Astrocyte (in vitro differentiated cells and primary cell): ENCODE measurements at regions not wholly inside any gene's neighbourhood (a gene's known extent, or its start where the extent isn't known, plus 50 kb on each side); places are given as distances from the start of the nearest gene placed in this dataset.

Experiments
- EZH2 ChIP-seq: IDR thresholded peaks from 2 replicates; pipeline ENCODE4 v1.6.1; 2012; ENCODE audit warnings: mild to moderate bottlenecking, low read length, inconsistent platforms; ENCODE audit not compliant: insufficient read depth
- TF ChIP-seq, protein P1 (sequence below): IDR thresholded peaks from 2 replicates; pipeline ENCODE4 v1.5.1; 2011; ENCODE audit warnings: low read depth, mild to moderate bottlenecking, inconsistent platforms, low read length, moderate library complexity; ENCODE audit not compliant: insufficient read depth

DNA sequence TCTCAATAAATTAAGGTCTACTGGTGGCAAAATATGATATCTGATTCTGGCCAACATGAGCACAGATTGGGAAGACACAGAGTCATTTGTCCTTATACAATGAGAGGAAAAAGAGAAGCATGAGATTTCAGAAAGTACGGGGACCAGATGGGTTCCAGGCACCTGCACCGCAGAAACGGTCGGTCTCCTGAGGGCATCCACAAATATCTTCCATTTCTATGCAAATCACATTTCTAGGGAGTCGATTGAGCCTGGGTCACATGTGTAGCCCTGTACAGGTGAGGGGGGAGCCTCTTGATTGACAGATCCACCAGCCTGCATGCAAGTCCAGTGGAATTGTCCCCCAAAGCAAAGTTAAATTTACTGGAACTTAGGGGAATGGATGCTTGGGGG, 415.6 kb downstream of the NPHP4 start:
- TF ChIP-seq, protein P1, sequence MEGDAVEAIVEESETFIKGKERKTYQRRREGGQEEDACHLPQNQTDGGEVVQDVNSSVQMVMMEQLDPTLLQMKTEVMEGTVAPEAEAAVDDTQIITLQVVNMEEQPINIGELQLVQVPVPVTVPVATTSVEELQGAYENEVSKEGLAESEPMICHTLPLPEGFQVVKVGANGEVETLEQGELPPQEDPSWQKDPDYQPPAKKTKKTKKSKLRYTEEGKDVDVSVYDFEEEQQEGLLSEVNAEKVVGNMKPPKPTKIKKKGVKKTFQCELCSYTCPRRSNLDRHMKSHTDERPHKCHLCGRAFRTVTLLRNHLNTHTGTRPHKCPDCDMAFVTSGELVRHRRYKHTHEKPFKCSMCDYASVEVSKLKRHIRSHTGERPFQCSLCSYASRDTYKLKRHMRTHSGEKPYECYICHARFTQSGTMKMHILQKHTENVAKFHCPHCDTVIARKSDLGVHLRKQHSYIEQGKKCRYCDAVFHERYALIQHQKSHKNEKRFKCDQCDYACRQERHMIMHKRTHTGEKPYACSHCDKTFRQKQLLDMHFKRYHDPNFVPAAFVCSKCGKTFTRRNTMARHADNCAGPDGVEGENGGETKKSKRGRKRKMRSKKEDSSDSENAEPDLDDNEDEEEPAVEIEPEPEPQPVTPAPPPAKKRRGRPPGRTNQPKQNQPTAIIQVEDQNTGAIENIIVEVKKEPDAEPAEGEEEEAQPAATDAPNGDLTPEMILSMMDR, result no peak
- no peak for TF ChIP-seq EZH2
